ENCODE measurements at regions not wholly inside any gene's neighbourhood (a gene's known extent, or its start where the extent isn't known, plus 50 kb on each side); places are given as distances from the start of the nearest gene placed in this dataset.

- TF ChIP-seq, protein P1, sequence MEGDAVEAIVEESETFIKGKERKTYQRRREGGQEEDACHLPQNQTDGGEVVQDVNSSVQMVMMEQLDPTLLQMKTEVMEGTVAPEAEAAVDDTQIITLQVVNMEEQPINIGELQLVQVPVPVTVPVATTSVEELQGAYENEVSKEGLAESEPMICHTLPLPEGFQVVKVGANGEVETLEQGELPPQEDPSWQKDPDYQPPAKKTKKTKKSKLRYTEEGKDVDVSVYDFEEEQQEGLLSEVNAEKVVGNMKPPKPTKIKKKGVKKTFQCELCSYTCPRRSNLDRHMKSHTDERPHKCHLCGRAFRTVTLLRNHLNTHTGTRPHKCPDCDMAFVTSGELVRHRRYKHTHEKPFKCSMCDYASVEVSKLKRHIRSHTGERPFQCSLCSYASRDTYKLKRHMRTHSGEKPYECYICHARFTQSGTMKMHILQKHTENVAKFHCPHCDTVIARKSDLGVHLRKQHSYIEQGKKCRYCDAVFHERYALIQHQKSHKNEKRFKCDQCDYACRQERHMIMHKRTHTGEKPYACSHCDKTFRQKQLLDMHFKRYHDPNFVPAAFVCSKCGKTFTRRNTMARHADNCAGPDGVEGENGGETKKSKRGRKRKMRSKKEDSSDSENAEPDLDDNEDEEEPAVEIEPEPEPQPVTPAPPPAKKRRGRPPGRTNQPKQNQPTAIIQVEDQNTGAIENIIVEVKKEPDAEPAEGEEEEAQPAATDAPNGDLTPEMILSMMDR (IDR thresholded peaks at IDR 0.05; ENCODE audit: low read length): no peak
- no peak for TF ChIP-seq EZH2 (IDR thresholded peaks at IDR 0.05; ENCODE audit: borderline replicate concordance, low read length)
Measured at GRCh38 chr12:4111010-4111409, 162.6 kb upstream of the CCND2 start.

Measured in OCI-LY1 (cell line).